H9 (cell line): ENCODE measurements at regions not wholly inside any gene's neighbourhood (a gene's known extent, or its start where the extent isn't known, plus 50 kb on each side); places are given as distances from the start of the nearest gene placed in this dataset.
A peak's percentile ranks its signal among the peaks of the same experiment; 100 is the strongest.

Experiments used
- DNase-seq: peaks from one replicate; pipeline ENCODE4 v3.0.0-alpha.2; 2017
- H2AFZ ChIP-seq: one replicate; pipeline ENCODE4 v1.6.1; 2013; ENCODE audit warnings: mild to moderate bottlenecking, low read length, control low read depth, moderate library complexity
- H2AK5ac ChIP-seq: 2 replicates; pipeline ENCODE4 v1.6.1; 2013; ENCODE audit warnings: low read length, control low read depth, mixed read lengths; ENCODE audit not compliant: insufficient read length
- H2BK120ac ChIP-seq: one replicate; pipeline ENCODE4 v1.6.1; 2013; ENCODE audit warnings: low read depth, mild to moderate bottlenecking, low read length, control low read depth, inconsistent platforms; ENCODE audit not compliant: poor library complexity, severe bottlenecking
- H2BK12ac ChIP-seq: 2 replicates; pipeline ENCODE4 v1.6.1; 2013; ENCODE audit warnings: low read length, control low read depth, mixed read lengths, low read depth; ENCODE audit not compliant: insufficient read length
- H2BK15ac ChIP-seq: 2 replicates; pipeline ENCODE4 v1.6.1; 2013; ENCODE audit warnings: low read depth, low read length, control low read depth
- H2BK20ac ChIP-seq: one replicate; pipeline ENCODE4 v1.6.1; 2013; ENCODE audit warnings: low read depth, mild to moderate bottlenecking, low read length, control low read depth, inconsistent platforms; ENCODE audit not compliant: poor library complexity, severe bottlenecking
- H2BK5ac ChIP-seq: 2 replicates; pipeline ENCODE4 v1.6.1; 2013; ENCODE audit warnings: low read length, control low read depth, mixed read lengths; ENCODE audit not compliant: insufficient read length
- H3K14ac ChIP-seq: 2 replicates; pipeline ENCODE4 v1.6.1; 2013; ENCODE audit warnings: low read length, control low read depth; ENCODE audit not compliant: insufficient read depth
- H3K18ac ChIP-seq: 2 replicates; pipeline ENCODE4 v1.6.1; 2013; ENCODE audit warnings: low read depth, mild to moderate bottlenecking, mixed read lengths, low read length, control low read depth; ENCODE audit not compliant: insufficient read length
- H3K23ac ChIP-seq: 2 replicates; pipeline ENCODE4 v1.6.1; 2013; ENCODE audit warnings: low read length, control low read depth, mixed read lengths, low read depth; ENCODE audit not compliant: insufficient read length
- H3K23me2 ChIP-seq: 2 replicates; pipeline ENCODE4 v1.6.1; 2013; ENCODE audit warnings: low read depth, mild to moderate bottlenecking, mixed read lengths, low read length, control low read depth; ENCODE audit not compliant: insufficient read length, poor library complexity, severe bottlenecking
- H3K27ac ChIP-seq: 2 replicates; pipeline ENCODE4 v1.5.1; 2013; ENCODE audit warnings: low read length, control low read depth, mixed read lengths, low read depth; ENCODE audit not compliant: insufficient read length
- H3K27me3 ChIP-seq: 2 replicates; pipeline ENCODE4 v1.6.1; 2013; ENCODE audit warnings: low read length, control low read depth, inconsistent platforms; ENCODE audit not compliant: insufficient read depth
- H3K4ac ChIP-seq: 2 replicates; pipeline ENCODE4 v1.6.1; 2013; ENCODE audit warnings: low read depth, mild to moderate bottlenecking, control low read depth, inconsistent platforms, low read length, moderate library complexity
- H3K4me1 ChIP-seq: 2 replicates; pipeline ENCODE4 v1.6.1; 2013; ENCODE audit warnings: low read length, control low read depth, inconsistent platforms; ENCODE audit not compliant: insufficient read depth
- H3K4me2 ChIP-seq: 2 replicates; pipeline ENCODE4 v1.6.1; 2013; ENCODE audit warnings: low read length, control low read depth, mixed read lengths; ENCODE audit not compliant: insufficient read length, insufficient read depth
- H3K56ac ChIP-seq: 2 replicates; pipeline ENCODE4 v1.6.1; 2013; ENCODE audit warnings: low read depth, mild to moderate bottlenecking, mixed read lengths, low read length, control low read depth; ENCODE audit not compliant: insufficient read length
- H3K79me1 ChIP-seq: 2 replicates; pipeline ENCODE4 v1.6.1; 2013; ENCODE audit warnings: low read depth, mild to moderate bottlenecking, moderate library complexity, low read length, control low read depth, inconsistent platforms; ENCODE audit not compliant: insufficient read depth, poor library complexity, severe bottlenecking
- H3K79me2 ChIP-seq: 2 replicates; pipeline ENCODE4 v1.6.1; 2013; ENCODE audit warnings: low read length, control low read depth, inconsistent platforms; ENCODE audit not compliant: insufficient read depth
- H3K9ac ChIP-seq: 2 replicates; pipeline ENCODE4 v1.6.1; 2013; ENCODE audit warnings: low read length, control low read depth, mixed read lengths; ENCODE audit not compliant: insufficient read length; ENCODE audit errors: extremely low read depth
- H3K9me3 ChIP-seq: one replicate; pipeline ENCODE4 v1.6.1; 2013; ENCODE audit warnings: low read depth, low read length, inconsistent platforms; ENCODE audit not compliant: control insufficient read depth
- H3T11ph ChIP-seq: one replicate; pipeline ENCODE4 v1.6.1; 2013; ENCODE audit warnings: mild to moderate bottlenecking, low read length, control low read depth, inconsistent platforms
- H4K20me1 ChIP-seq: one replicate; pipeline ENCODE4 v1.6.1; 2013; ENCODE audit not compliant: control insufficient read depth, insufficient read length, insufficient read depth
- H4K5ac ChIP-seq: 2 replicates; pipeline ENCODE4 v1.6.1; 2013; ENCODE audit warnings: low read depth, mild to moderate bottlenecking, mixed read lengths, low read length, control low read depth; ENCODE audit not compliant: insufficient read length
- H4K8ac ChIP-seq: replicated peaks from 2 replicates; pipeline ENCODE4 v1.6.1; 2013; ENCODE audit warnings: low read length, control low read depth, mixed read lengths, low read depth; ENCODE audit not compliant: insufficient read length
- H4K91ac ChIP-seq: 2 replicates; pipeline ENCODE4 v1.6.1; 2013; ENCODE audit warnings: low read depth, mild to moderate bottlenecking, moderate library complexity, mixed read lengths, low read length, control low read depth; ENCODE audit not compliant: insufficient read length
- H3K27ac Mint-ChIP-seq, 3 experiments: 2 replicates in 2 of 3; 3 replicates in 1 of 3; pipeline ENCODE4 v1.8.0; 2020 to 2021; ENCODE audit warnings: mixed read lengths in 3 of 3, mild to moderate bottlenecking in 1 of 3, moderate library complexity in 1 of 3
- H3K27me3 Mint-ChIP-seq: 2 replicates; pipeline ENCODE4 v1.8.0; 2021; ENCODE audit warnings: low read depth, mild to moderate bottlenecking, moderate library complexity, mixed read lengths
- H3K36me3 Mint-ChIP-seq, 3 experiments: 2 replicates in 2 of 3; 3 replicates in 1 of 3; pipeline ENCODE4 v1.8.0; 2020 to 2021; ENCODE audit warnings: low read depth in 3 of 3, mixed read lengths in 3 of 3; ENCODE audit not compliant: insufficient read depth in 1 of 3
- H3K4me1 Mint-ChIP-seq, 2 experiments: 2 replicates each; pipeline ENCODE4 v1.8.0; 2020; ENCODE audit warnings: mixed read lengths in 2 of 2
- H3K4me3 Mint-ChIP-seq, 2 experiments: 2 replicates in 1 of 2; 3 replicates in 1 of 2; pipeline ENCODE4 v1.8.0; 2020 to 2021; ENCODE audit warnings: mild to moderate bottlenecking in 2 of 2, mixed read lengths in 2 of 2, moderate library complexity in 1 of 2
- H3K9me3 Mint-ChIP-seq, 2 experiments: 2 replicates in 1 of 2; 3 replicates in 1 of 2; pipeline ENCODE4 v1.8.0; 2020; ENCODE audit warnings: mild to moderate bottlenecking in 2 of 2, mixed read lengths in 2 of 2, moderate library complexity in 1 of 2
- CTCF ChIP-seq: fragments of 200-600 bp; sonication (generic); conservative IDR thresholded peaks from 3 replicates; pipeline ENCODE4 v1.8.0; 2021; ENCODE audit warnings: antibody characterized with exemption, mild to moderate bottlenecking
- WGBS: extraction: QIAGEN DNeasy Blood & Tissue Kit; methylation state at CpG from one replicate; pipeline ENCODE4 v1.1.7; 2013; ENCODE audit warnings: missing lambda C conversion rate, low lambda C conversion rate, mixed read lengths; ENCODE audit not compliant: insufficient read length; ENCODE audit errors: extremely low coverage; 5-methylcytosine and 5-hydroxymethylcytosine counted together

- Histone ChIP-seq H4K5ac (no peak overlapping the region), H3K23ac (no peak overlapping the region), H3K56ac (no peak overlapping the region), H2BK15ac (no peak overlapping the region), H3K9ac (no peak overlapping the region), H4K8ac (no peak overlapping the region), H3K14ac (no peak overlapping the region), H3K4me1 (no peaks in the 10 kb centered on the region), H3K79me1 (no peaks in the 10 kb centered on the region), H4K20me1 (no peaks in the 10 kb centered on the region), H3K27ac (no peak overlapping the region), H2BK5ac (no peak overlapping the region), H3T11ph (no peak overlapping the region), H3K27me3 (no peaks in the 10 kb centered on the region), H3K18ac (no peak overlapping the region), H2BK12ac (no peak overlapping the region), H2BK120ac (no peak overlapping the region), H3K4ac (no peak overlapping the region), H4K91ac (no peak overlapping the region), H3K4me2 (no peak overlapping the region), H2BK20ac (no peak overlapping the region), H2AK5ac (no peak overlapping the region), H2AFZ (no peak overlapping the region), H3K79me2 (no peaks in the 10 kb centered on the region), H3K9me3 (peaks cover 5% of the 10 kb centered on the region), H3K23me2 (no peaks in the 10 kb centered on the region)
- no peak for DNase-seq
- no CpG with 5 or more reads among the region's 5 CpGs for WGBS
- peaks cover 0 to 9% of the 10 kb centered on the region in 2 experiments; a peak in 1 of 4 replicates for H3K4me1 Mint-ChIP-seq
- peak overlapping the region in 1 of 3 experiments; percentile 12; a peak in 1 of 7 replicates for H3K27ac Mint-ChIP-seq
- H3K27me3 Mint-ChIP-seq: peaks cover 10% of the 10 kb centered on the region
- H3K4me3 Mint-ChIP-seq: no peak overlapping the region
- no peak for TF ChIP-seq CTCF
- peaks cover 0 to 3% of the 10 kb centered on the region in 2 experiments; a peak in 1 of 5 replicates for H3K9me3 Mint-ChIP-seq
- no peaks in the 10 kb centered on the region for H3K36me3 Mint-ChIP-seq
Observed at GRCh38 chr1:5393146-5393545, 599.1 kb downstream of the NPHP4 start.
